ENCODE measurements at regions not wholly inside any gene's neighbourhood (a gene's known extent, or its start where the extent isn't known, plus 50 kb on each side); places are given as distances from the start of the nearest gene placed in this dataset.

- peaks cover 0 to 3% of the 10 kb centered on the region in 2 experiments; a peak in 2 of 3 replicates for H3K36me3 ChIP-seq (ENCODE audit: control insufficient read depth in 2 of 2, insufficient read depth in 1 of 2, low read length in 2 of 2)
- no peaks in the 10 kb centered on the region for H3K4me1 ChIP-seq (ENCODE audit: control insufficient read depth, insufficient read depth, low read length)
- no peak overlapping the region for H3K4me3 ChIP-seq (ENCODE audit: low read depth, low read length)
- no peak for TF ChIP-seq ZNF302 (tag by site-specific recombination; IDR thresholded peaks at IDR 0.05; ENCODE audit: low read depth)
- TF ChIP-seq ZNF132 (tag by site-specific recombination; IDR thresholded peaks at IDR 0.05; ENCODE audit: borderline replicate concordance): no peak
- no peak for TF ChIP-seq ZNF2 (tag by site-specific recombination; IDR thresholded peaks at IDR 0.05)
- TF ChIP-seq ZNF596 (tag by site-specific recombination; IDR thresholded peaks at IDR 0.05): no peak
- no peak for TF ChIP-seq HOXD13 (CRISPR knock-in tag; IDR thresholded peaks at IDR 0.05; ENCODE audit: borderline replicate concordance)
- TF ChIP-seq ZNF701 (tag by site-specific recombination; IDR thresholded peaks at IDR 0.05): no peak
- TF ChIP-seq HOXA7 (CRISPR knock-in tag; IDR thresholded peaks at IDR 0.05; ENCODE audit: borderline replicate concordance): no peak
- no peak for TF ChIP-seq TRIM28 (IDR thresholded peaks at IDR 0.05; ENCODE audit: borderline replicate concordance, low read length)
- no peak for TF ChIP-seq ZNF423 (tag by site-specific recombination; IDR thresholded peaks at IDR 0.05)
- no peak for TF ChIP-seq ZNF223 (tag by site-specific recombination; IDR thresholded peaks at IDR 0.05)
- TF ChIP-seq ZBTB44 (tag by site-specific recombination; IDR thresholded peaks at IDR 0.05): no peak
- TF ChIP-seq ZSCAN4 (tag by site-specific recombination; IDR thresholded peaks at IDR 0.05): no peak
- no peak for TF ChIP-seq WT1 (tag by site-specific recombination; IDR thresholded peaks at IDR 0.05)
- no peak for TF ChIP-seq ZEB2 (tag by site-specific recombination; IDR thresholded peaks at IDR 0.05)
- TF ChIP-seq ZNF518A (tag by site-specific recombination; conservative IDR thresholded peaks at IDR 0.05; ENCODE audit: low read depth): no peak
- no peak for TF ChIP-seq ZNF449 (tag by site-specific recombination; IDR thresholded peaks at IDR 0.05)
- no peak for TF ChIP-seq ZNF501 (tag by site-specific recombination; IDR thresholded peaks at IDR 0.05)
- TF ChIP-seq EGR2 (tag by site-specific recombination; IDR thresholded peaks at IDR 0.05; ENCODE audit: low read depth): no peak
- no peak for TF ChIP-seq ZNF704 (tag by site-specific recombination; IDR thresholded peaks at IDR 0.05)
- H3K9me3 ChIP-seq (ENCODE audit: control insufficient read depth, insufficient read depth, low read depth, low read length): no peaks in the 10 kb centered on the region
- no peak overlapping the region for H3K27ac ChIP-seq (ENCODE audit: extremely low read depth, low read depth, low read length)
- ChIA-PET POLR2A (no interaction called here), CTCF (interaction anchor here (0.7 kb wide), 1 partner anchor 17 kb away, joined by 3 read pairs; no protein-coding TSS in a partner anchor)
Measured at GRCh38 chr7:67341153-67341768, 344.6 kb downstream of the TYW1 start.

Data from HEK293 (cell line).